Astrocyte (in vitro differentiated cells and primary cell): ENCODE measurements at regions not wholly inside any gene's neighbourhood (a gene's known extent, or its start where the extent isn't known, plus 50 kb on each side); places are given as distances from the start of the nearest gene placed in this dataset.

Source experiments
- DNase-seq: peaks from one replicate; pipeline ENCODE4 v3.0.0-alpha.2; 2010; ENCODE audit warnings: low read depth
- FAIRE-seq: peaks from 2 replicates; lab custom pipeline; 2011; peaks lifted over from hg19 to GRCh38; lab: Jason Lieb, UNC
- H2AFZ ChIP-seq: 2 replicates; pipeline ENCODE4 v1.6.0; 2012; ENCODE audit warnings: low read depth, low read length, inconsistent platforms
- H3K27ac ChIP-seq: 2 replicates; pipeline ENCODE4 v1.5.1; 2011; ENCODE audit warnings: low read depth, low read length, inconsistent platforms
- H3K27me3 ChIP-seq: 2 replicates; pipeline ENCODE4 v1.6.0; 2011; ENCODE audit warnings: low read length, inconsistent platforms; ENCODE audit not compliant: insufficient read depth
- H3K36me3 ChIP-seq: 2 replicates; pipeline ENCODE4 v1.5.1; 2011; ENCODE audit warnings: low read length, inconsistent platforms; ENCODE audit not compliant: insufficient read depth
- H3K4me1 ChIP-seq: 2 replicates; pipeline ENCODE4 v1.5.1; 2011; ENCODE audit warnings: low read length, inconsistent platforms; ENCODE audit not compliant: insufficient read depth
- H3K4me2 ChIP-seq: 2 replicates; pipeline ENCODE4 v1.6.0; 2012; ENCODE audit warnings: low read length, inconsistent platforms
- H3K4me3 ChIP-seq: 2 replicates; pipeline ENCODE4 v1.5.1; 2011; ENCODE audit warnings: low read depth, mild to moderate bottlenecking, low read length, inconsistent platforms; ENCODE audit not compliant: insufficient read depth
- H3K79me2 ChIP-seq: 2 replicates; pipeline ENCODE4 v1.6.0; 2012; ENCODE audit warnings: mild to moderate bottlenecking, low read length, inconsistent platforms; ENCODE audit not compliant: insufficient read depth
- H3K9ac ChIP-seq: 2 replicates; pipeline ENCODE4 v1.6.0; 2012; ENCODE audit warnings: mild to moderate bottlenecking, low read length, inconsistent platforms
- H3K9me3 ChIP-seq: 2 replicates; pipeline ENCODE4 v1.5.1; 2012; ENCODE audit warnings: low read depth, mild to moderate bottlenecking, low read length, inconsistent platforms; ENCODE audit not compliant: insufficient read depth
- H4K20me1 ChIP-seq: 2 replicates; pipeline ENCODE4 v1.6.0; 2012; ENCODE audit warnings: low read length, inconsistent platforms; ENCODE audit not compliant: insufficient read depth
- H3K27ac Mint-ChIP-seq: one replicate; pipeline ENCODE4 v1.8.0; 2021; ENCODE audit warnings: mild to moderate bottlenecking, mixed read lengths; ENCODE audit not compliant: unreplicated experiment
- H3K27me3 Mint-ChIP-seq: one replicate; pipeline ENCODE4 v1.8.0; 2021; ENCODE audit warnings: low read depth, mixed read lengths; ENCODE audit not compliant: unreplicated experiment
- H3K36me3 Mint-ChIP-seq: one replicate; pipeline ENCODE4 v1.8.0; 2021; ENCODE audit warnings: low read depth, mixed read lengths; ENCODE audit not compliant: unreplicated experiment
- H3K4me1 Mint-ChIP-seq: one replicate; pipeline ENCODE4 v1.8.0; 2021; ENCODE audit warnings: low read depth, mixed read lengths; ENCODE audit not compliant: unreplicated experiment
- H3K4me3 Mint-ChIP-seq: one replicate; pipeline ENCODE4 v1.8.0; 2021; ENCODE audit warnings: mild to moderate bottlenecking, moderate library complexity, mixed read lengths; ENCODE audit not compliant: unreplicated experiment
- H3K9me3 Mint-ChIP-seq: one replicate; pipeline ENCODE4 v1.8.0; 2021; ENCODE audit warnings: mild to moderate bottlenecking, mixed read lengths; ENCODE audit not compliant: unreplicated experiment
- CTCF ChIP-seq: IDR thresholded peaks from 2 replicates; pipeline ENCODE4 v1.5.1; 2011; ENCODE audit warnings: low read depth, mild to moderate bottlenecking, inconsistent platforms, low read length, moderate library complexity; ENCODE audit not compliant: insufficient read depth
- EZH2 ChIP-seq: IDR thresholded peaks from 2 replicates; pipeline ENCODE4 v1.6.1; 2012; ENCODE audit warnings: mild to moderate bottlenecking, low read length, inconsistent platforms; ENCODE audit not compliant: insufficient read depth

- no peaks in the 10 kb centered on the region for H3K9me3 Mint-ChIP-seq
- H3K36me3 ChIP-seq, result no peaks in the 10 kb centered on the region
- no peaks in the 10 kb centered on the region for H3K36me3 Mint-ChIP-seq
- no peak overlapping the region for H3K4me2 ChIP-seq
- H4K20me1 ChIP-seq, result no peaks in the 10 kb centered on the region
- no peak overlapping the region for H2AFZ ChIP-seq
- H3K4me1 Mint-ChIP-seq, result peaks cover 13% of the 10 kb centered on the region
- no peak overlapping the region for H3K9ac ChIP-seq
- H3K27me3 ChIP-seq, result no peaks in the 10 kb centered on the region
- no peaks in the 10 kb centered on the region for H3K4me1 ChIP-seq
- no peak overlapping the region for H3K4me3 ChIP-seq
- H3K27me3 Mint-ChIP-seq, result no peaks in the 10 kb centered on the region
- TF ChIP-seq EZH2 (no peak), CTCF (no peak)
- H3K4me3 Mint-ChIP-seq, result no peak overlapping the region
- no peaks in the 10 kb centered on the region for H3K9me3 ChIP-seq
- no peak overlapping the region for H3K27ac Mint-ChIP-seq
- DNase-seq (no peak), FAIRE-seq (no peak)
- H3K79me2 ChIP-seq, result no peaks in the 10 kb centered on the region
- H3K27ac ChIP-seq, result no peak overlapping the region
Observed at GRCh38 chr1:102365071-102365470, 368.3 kb upstream of the OLFM3 start.

GRCh38 chr1:102336602-102337001, 339.9 kb upstream of the OLFM3 start:
- no peaks in the 10 kb centered on the region for H3K4me1 Mint-ChIP-seq
- no peak for TF ChIP-seq CTCF
- TF ChIP-seq EZH2, result no peak
- no peaks in the 10 kb centered on the region for H3K27me3 ChIP-seq
- H3K9me3 Mint-ChIP-seq, result no peaks in the 10 kb centered on the region
- no peak overlapping the region for H3K27ac Mint-ChIP-seq
- DNase-seq (no peak), FAIRE-seq (no peak)
- H3K4me2 ChIP-seq, result no peak overlapping the region
- no peaks in the 10 kb centered on the region for H3K79me2 ChIP-seq
- H3K27ac ChIP-seq, result no peak overlapping the region
- H3K4me3 Mint-ChIP-seq, result no peak overlapping the region
- no peaks in the 10 kb centered on the region for H3K36me3 ChIP-seq
- no peaks in the 10 kb centered on the region for H3K4me1 ChIP-seq
- H3K9ac ChIP-seq, result no peak overlapping the region
- no peaks in the 10 kb centered on the region for H3K36me3 Mint-ChIP-seq
- no peaks in the 10 kb centered on the region for H3K9me3 ChIP-seq
- H3K4me3 ChIP-seq, result no peak overlapping the region
- H3K27me3 Mint-ChIP-seq, result no peaks in the 10 kb centered on the region
- no peaks in the 10 kb centered on the region for H4K20me1 ChIP-seq
- no peak overlapping the region for H2AFZ ChIP-seq

GRCh38 chr1:102318104-102318806, 321.5 kb upstream of the OLFM3 start:
- TF ChIP-seq CTCF, result no peak
- TF ChIP-seq EZH2, result no peak
- Histone ChIP-seq H3K27me3 (no peaks in the 10 kb centered on the region), H4K20me1 (no peaks in the 10 kb centered on the region), H3K9ac (no peak overlapping the region), H3K9me3 (no peaks in the 10 kb centered on the region), H2AFZ (no peak overlapping the region), H3K4me1 (no peaks in the 10 kb centered on the region), H3K79me2 (no peaks in the 10 kb centered on the region), H3K36me3 (no peaks in the 10 kb centered on the region), H3K4me2 (no peak overlapping the region), H3K4me3 (no peak overlapping the region), H3K27ac (no peak overlapping the region)
- H3K4me1 Mint-ChIP-seq, result no peaks in the 10 kb centered on the region
- no peaks in the 10 kb centered on the region for H3K36me3 Mint-ChIP-seq
- no peaks in the 10 kb centered on the region for H3K27me3 Mint-ChIP-seq
- H3K27ac Mint-ChIP-seq, result no peak overlapping the region
- FAIRE-seq, result no peak
- H3K9me3 Mint-ChIP-seq, result no peaks in the 10 kb centered on the region
- DNase-seq, result no peak
- H3K4me3 Mint-ChIP-seq, result no peak overlapping the region
